HepG2 (cell line): ENCODE measurements at regions not wholly inside any gene's neighbourhood (a gene's known extent, or its start where the extent isn't known, plus 50 kb on each side); places are given as distances from the start of the nearest gene placed in this dataset.

Source experiments
- ATAC-seq: fragments of 200-7000 bp; cut with Tn5 transposase; 3 replicates; pipeline ENCODE4 v1.9.1; 2020; ENCODE audit warnings: mild to moderate bottlenecking, moderate library complexity
- BruUV-seq: library from RNA; stranded (reverse); fragments of 400-500 nt; replicated peaks from 2 replicates; lab custom pipeline; 2021; lab: Mats Ljungman, UMichigan
- CTCF ChIA-PET: fragments of 300-600 bp; formaldehyde crosslinking; extraction: SDS; loops from one replicate; lab custom pipeline; 2021; ENCODE audit warnings: low total read pairs, inconsistent platforms, low intra/inter-chr PET ratio; lab: Yijun Ruan, JAX
- POLR2A ChIA-PET: fragments of 350-600 bp; sonication (Branson Sonifier 250); formaldehyde crosslinking; loops from one replicate; lab custom pipeline; 2020; ENCODE audit warnings: antibody characterized with exemption, inconsistent platforms; lab: Yijun Ruan, JAX
- DNase-seq: peaks from one replicate; pipeline ENCODE4 v3.0.0-alpha.2; 2015; ENCODE audit warnings: low spot score
- FAIRE-seq: peaks from 3 replicates; lab custom pipeline; 2011; peaks lifted over from hg19 to GRCh38; lab: Jason Lieb, UNC
- H2AFZ ChIP-seq: one replicate; pipeline ENCODE4 v1.6.1; 2011; ENCODE audit warnings: low read length, inconsistent platforms
- H3K27ac ChIP-seq: fragments of 300-600 bp; 3 replicates; pipeline ENCODE4 v1.8.0; 2011; ENCODE audit warnings: mixed run types, mild to moderate bottlenecking, mixed read lengths, low read length, inconsistent platforms; ENCODE audit not compliant: insufficient read depth; ENCODE audit errors: extremely low read length
- H3K27me3 ChIP-seq, 2 experiments: fragments of 200-600 bp in 1 of 2; 2 replicates in 1 of 2; 3 replicates in 1 of 2; pipeline versions ENCODE4 v1.6.0 to v1.8.0; 2011; ENCODE audit warnings: low read length in 2 of 2, mild to moderate bottlenecking in 2 of 2, moderate library complexity in 2 of 2, inconsistent platforms in 1 of 2; ENCODE audit not compliant: insufficient read depth in 2 of 2, control insufficient read depth in 1 of 2
- H3K36me3 ChIP-seq, 2 experiments: fragments of 200-600 bp in 1 of 2; replicated peaks in 1 of 2; 2 replicates in 1 of 2; 3 replicates in 1 of 2; pipeline versions ENCODE4 v1.5.1 to v1.8.0; 2011; ENCODE audit warnings: low read length in 2 of 2, inconsistent platforms in 1 of 2; ENCODE audit not compliant: insufficient read depth in 2 of 2, control insufficient read depth in 1 of 2
- H3K4me1 ChIP-seq: 2 replicates; pipeline ENCODE4 v1.5.1; 2012; ENCODE audit warnings: low read length, inconsistent platforms; ENCODE audit not compliant: insufficient read depth
- H3K4me2 ChIP-seq: 2 replicates; pipeline ENCODE4 v1.6.0; 2011; ENCODE audit warnings: low read depth, low read length, inconsistent platforms
- H3K4me3 ChIP-seq, 3 experiments: fragments of 200-600 bp in 1 of 3; sonication (generic), shearing (Covaris generic) in 1 of 3; replicated peaks in 1 of 3; 2 replicates each; pipeline ENCODE4 v1.5.1; 2011 to 2016; ENCODE audit warnings: low read length in 3 of 3, inconsistent platforms in 2 of 3, low read depth in 2 of 3, mild to moderate bottlenecking in 2 of 3, control low read depth in 1 of 3, mixed read lengths in 1 of 3; ENCODE audit not compliant: insufficient read depth in 1 of 3
- H3K79me2 ChIP-seq: one replicate; pipeline ENCODE4 v1.6.1; 2011; ENCODE audit warnings: low read length, inconsistent platforms; ENCODE audit not compliant: insufficient read depth
- H3K9ac ChIP-seq: 2 replicates; pipeline ENCODE4 v1.6.0; 2011; ENCODE audit warnings: mild to moderate bottlenecking, low read depth, low read length, inconsistent platforms; ENCODE audit not compliant: insufficient read depth
- H3K9me3 ChIP-seq: 2 replicates; pipeline ENCODE4 v1.5.1; 2012; ENCODE audit warnings: mild to moderate bottlenecking, low read length
- H4K20me1 ChIP-seq: 2 replicates; pipeline ENCODE4 v1.6.0; 2011; ENCODE audit warnings: inconsistent platforms, mild to moderate bottlenecking, low read length, moderate library complexity; ENCODE audit not compliant: insufficient read depth
- CREB3 ChIP-seq: sonication (generic); formaldehyde crosslinking; IDR thresholded peaks from 2 replicates; pipeline ENCODE4 v1.5.0; 2020; ENCODE audit warnings: missing genetic modification reagents
- FOXK1 ChIP-seq: sonication (generic); formaldehyde crosslinking; IDR thresholded peaks from 2 replicates; pipeline ENCODE4 v1.4.0; 2020; ENCODE audit warnings: low read depth, missing genetic modification reagents, borderline replicate concordance
- FOXP4 ChIP-seq: sonication (generic); formaldehyde crosslinking; IDR thresholded peaks from 2 replicates; pipeline ENCODE4 v1.4.0; 2020; ENCODE audit warnings: missing genetic modification reagents
- HHEX ChIP-seq: IDR thresholded peaks from 2 replicates; pipeline ENCODE4 v1.6.1; 2016; ENCODE audit warnings: control low read depth
- KLF13 ChIP-seq: sonication (generic); formaldehyde crosslinking; IDR thresholded peaks from 2 replicates; pipeline ENCODE4 v1.4.0; 2020; ENCODE audit warnings: mild to moderate bottlenecking, missing genetic modification reagents
- NCOA1 ChIP-seq: sonication (generic); formaldehyde crosslinking; IDR thresholded peaks from 2 replicates; pipeline ENCODE4 v1.9.0; 2021; ENCODE audit warnings: missing genetic modification reagents
- NFE2L2 ChIP-seq: fragments of 150-350 bp; IDR thresholded peaks from 2 replicates; pipeline ENCODE4 v1.6.1; 2014; ENCODE audit warnings: low read length
- NR2F1 ChIP-seq, 2 experiments: fragments of 450-650 bp in 1 of 2; formaldehyde crosslinking in 1 of 2; IDR thresholded peaks; 2 replicates each; pipeline versions ENCODE4 v1.5.0 to v1.6.1; 2016 to 2020; ENCODE audit warnings: mild to moderate bottlenecking in 1 of 2, missing compliant biosample characterization in 1 of 2, missing genetic modification reagents in 1 of 2, moderate library complexity in 1 of 2
- RARA ChIP-seq: IDR thresholded peaks from 2 replicates; pipeline ENCODE4 v1.6.1; 2016; ENCODE audit warnings: missing genetic modification reagents, missing compliant biosample characterization
- TEAD2 ChIP-seq: sonication (generic); formaldehyde crosslinking; IDR thresholded peaks from 2 replicates; pipeline ENCODE4 v1.9.0; 2021; ENCODE audit warnings: missing genetic modification reagents
- ZFYVE20 ChIP-seq: sonication (generic); formaldehyde crosslinking; IDR thresholded peaks from 2 replicates; pipeline ENCODE4 v1.8.0; 2023; ENCODE audit warnings: low read depth, mild to moderate bottlenecking, moderate library complexity, missing genetic modification reagents, borderline replicate concordance
- ZNF224 ChIP-seq: sonication (generic); formaldehyde crosslinking; IDR thresholded peaks from 2 replicates; pipeline ENCODE4 v1.5.0; 2020; ENCODE audit warnings: mild to moderate bottlenecking, missing genetic modification reagents
- ZNF280B ChIP-seq: sonication (generic); formaldehyde crosslinking; IDR thresholded peaks from 2 replicates; pipeline ENCODE4 v1.5.0; 2020; ENCODE audit warnings: missing genetic modification reagents, mild to moderate bottlenecking, borderline replicate concordance
- ZNF317 ChIP-seq: sonication (generic); formaldehyde crosslinking; IDR thresholded peaks from 2 replicates; pipeline ENCODE4 v1.5.0; 2020; ENCODE audit warnings: mild to moderate bottlenecking, missing genetic modification reagents
- ZNF598 ChIP-seq: sonication (generic); formaldehyde crosslinking; IDR thresholded peaks from 2 replicates; pipeline ENCODE4 v1.5.1; 2020; ENCODE audit warnings: mild to moderate bottlenecking, missing genetic modification reagents, borderline replicate concordance
- WGBS: methylation state at CpG from one replicate; pipeline ENCODE4 v1.1.6; 2017; ENCODE audit warnings: low lambda C conversion rate; 5-methylcytosine and 5-hydroxymethylcytosine counted together
- in situ Hi-C: cut with HindIII; loops from 2 replicates; pipeline ENCODE4 v1.10.0; 2017; ENCODE audit warnings: low pct_unique_long_range_greater_than_20kb; ENCODE audit not compliant: extremely low pct_ligation_motif_present
- intact Hi-C: fragments of 100-400 bp; cut with micrococcal nuclease; formaldehyde crosslinking; loops from one replicate; pipeline ENCODE4 v1.10.0; 2022; ENCODE audit not compliant: unreplicated experiment
- TF ChIP-seq, protein P1 (sequence below): sonication (generic); formaldehyde crosslinking; IDR thresholded peaks from 2 replicates; pipeline ENCODE4; 2020; ENCODE audit warnings: missing genetic modification reagents, mild to moderate bottlenecking, borderline replicate concordance
- TF ChIP-seq, protein P2 (sequence below): sonication (generic); formaldehyde crosslinking; IDR thresholded peaks from 2 replicates; pipeline ENCODE4 v1.4.0; 2020; ENCODE audit warnings: missing genetic modification reagents, mild to moderate bottlenecking, borderline replicate concordance

DNA sequence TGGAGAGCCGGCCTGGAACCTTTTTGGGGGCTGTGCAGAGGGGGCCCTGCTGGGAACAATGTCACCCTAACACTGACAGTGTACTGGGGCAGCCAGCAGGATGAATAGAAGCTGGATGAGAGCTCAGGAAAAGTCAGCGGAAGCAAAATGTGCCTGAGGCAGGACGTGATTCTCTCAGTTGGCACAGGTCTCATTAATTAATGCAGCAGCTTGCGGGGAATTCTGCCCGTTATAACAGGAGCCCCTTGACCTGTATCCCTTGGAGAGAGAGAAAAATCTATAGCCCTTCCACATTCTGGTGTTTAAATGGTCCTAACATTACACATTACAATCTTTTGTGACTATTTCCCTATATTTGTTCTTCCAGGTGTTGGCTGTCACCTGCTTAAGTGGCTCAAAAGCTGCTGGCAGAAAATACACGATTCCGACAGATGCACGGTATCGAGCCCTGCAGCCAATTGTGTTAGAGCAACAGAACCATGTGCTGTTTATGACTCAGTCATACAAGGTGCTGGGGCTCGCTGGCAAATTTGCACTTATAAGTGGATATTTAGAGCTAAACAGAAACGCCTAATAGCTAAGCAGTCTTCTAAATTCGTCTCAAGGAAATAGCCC lies 854.7 kb downstream of the AACS start:
- CTCF ChIA-PET, result no interaction called here
- Histone ChIP-seq H2AFZ (no peak overlapping the region), H3K36me3 (no peaks in the 10 kb centered on the region), H4K20me1 (no peaks in the 10 kb centered on the region), H3K4me1 (no peaks in the 10 kb centered on the region), H3K27me3 (no peaks in the 10 kb centered on the region; a peak in 1 of 5 replicates), H3K9ac (no peak overlapping the region), H3K4me2 (no peak overlapping the region), H3K4me3 (no peak overlapping the region), H3K27ac (no peak overlapping the region), H3K79me2 (no peaks in the 10 kb centered on the region), H3K9me3 (peaks cover 10% of the 10 kb centered on the region)
- WGBS, result 5% methylated on average over 12 of the region's 12 CpGs
- in situ Hi-C loops, result no loop called here
- intact Hi-C loops, result no loop called here
- TF ChIP-seq ZNF224 (no peak), KLF13 (CRISPR knock-in tag) (no peak), NR2F1 (CRISPR knock-in tag; IDR thresholded peaks at IDR 0.05) (no peak), ZFYVE20 (CRISPR knock-in tag) (no peak), FOXP4 (CRISPR knock-in tag) (no peak), NCOA1 (CRISPR knock-in tag) (no peak), CREB3 (CRISPR knock-in tag) (no peak), NFE2L2 (no peak), ZNF317 (CRISPR knock-in tag) (no peak), TEAD2 (CRISPR knock-in tag) (no peak), FOXK1 (no peak), HHEX (CRISPR knock-in tag) (no peak), ZNF598 (CRISPR knock-in tag) (no peak), RARA (CRISPR knock-in tag) (no peak), ZNF280B (CRISPR knock-in tag) (no peak)
- TF ChIP-seq, protein P1, sequence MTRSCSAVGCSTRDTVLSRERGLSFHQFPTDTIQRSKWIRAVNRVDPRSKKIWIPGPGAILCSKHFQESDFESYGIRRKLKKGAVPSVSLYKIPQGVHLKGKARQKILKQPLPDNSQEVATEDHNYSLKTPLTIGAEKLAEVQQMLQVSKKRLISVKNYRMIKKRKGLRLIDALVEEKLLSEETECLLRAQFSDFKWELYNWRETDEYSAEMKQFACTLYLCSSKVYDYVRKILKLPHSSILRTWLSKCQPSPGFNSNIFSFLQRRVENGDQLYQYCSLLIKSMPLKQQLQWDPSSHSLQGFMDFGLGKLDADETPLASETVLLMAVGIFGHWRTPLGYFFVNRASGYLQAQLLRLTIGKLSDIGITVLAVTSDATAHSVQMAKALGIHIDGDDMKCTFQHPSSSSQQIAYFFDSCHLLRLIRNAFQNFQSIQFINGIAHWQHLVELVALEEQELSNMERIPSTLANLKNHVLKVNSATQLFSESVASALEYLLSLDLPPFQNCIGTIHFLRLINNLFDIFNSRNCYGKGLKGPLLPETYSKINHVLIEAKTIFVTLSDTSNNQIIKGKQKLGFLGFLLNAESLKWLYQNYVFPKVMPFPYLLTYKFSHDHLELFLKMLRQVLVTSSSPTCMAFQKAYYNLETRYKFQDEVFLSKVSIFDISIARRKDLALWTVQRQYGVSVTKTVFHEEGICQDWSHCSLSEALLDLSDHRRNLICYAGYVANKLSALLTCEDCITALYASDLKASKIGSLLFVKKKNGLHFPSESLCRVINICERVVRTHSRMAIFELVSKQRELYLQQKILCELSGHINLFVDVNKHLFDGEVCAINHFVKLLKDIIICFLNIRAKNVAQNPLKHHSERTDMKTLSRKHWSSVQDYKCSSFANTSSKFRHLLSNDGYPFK (CRISPR knock-in tag), result no peak
- TF ChIP-seq, protein P2, sequence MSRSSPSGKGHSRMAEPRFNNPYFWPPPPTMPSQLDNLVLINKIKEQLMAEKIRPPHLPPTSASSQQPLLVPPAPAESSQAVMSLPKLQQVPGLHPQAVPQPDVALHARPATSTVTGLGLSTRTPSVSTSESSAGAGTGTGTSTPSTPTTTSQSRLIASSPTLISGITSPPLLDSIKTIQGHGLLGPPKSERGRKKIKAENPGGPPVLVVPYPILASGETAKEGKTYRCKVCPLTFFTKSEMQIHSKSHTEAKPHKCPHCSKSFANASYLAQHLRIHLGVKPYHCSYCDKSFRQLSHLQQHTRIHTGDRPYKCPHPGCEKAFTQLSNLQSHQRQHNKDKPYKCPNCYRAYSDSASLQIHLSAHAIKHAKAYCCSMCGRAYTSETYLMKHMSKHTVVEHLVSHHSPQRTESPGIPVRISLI (CRISPR knock-in tag), result no peak
- BruUV-seq, result no TSS peak
- FAIRE-seq (no peak), DNase-seq (no peak), ATAC-seq (no peak)
- POLR2A ChIA-PET, result no interaction called here
